ENCODE measurements at regions not wholly inside any gene's neighbourhood (a gene's known extent, or its start where the extent isn't known, plus 50 kb on each side); places are given as distances from the start of the nearest gene placed in this dataset.

DNA sequence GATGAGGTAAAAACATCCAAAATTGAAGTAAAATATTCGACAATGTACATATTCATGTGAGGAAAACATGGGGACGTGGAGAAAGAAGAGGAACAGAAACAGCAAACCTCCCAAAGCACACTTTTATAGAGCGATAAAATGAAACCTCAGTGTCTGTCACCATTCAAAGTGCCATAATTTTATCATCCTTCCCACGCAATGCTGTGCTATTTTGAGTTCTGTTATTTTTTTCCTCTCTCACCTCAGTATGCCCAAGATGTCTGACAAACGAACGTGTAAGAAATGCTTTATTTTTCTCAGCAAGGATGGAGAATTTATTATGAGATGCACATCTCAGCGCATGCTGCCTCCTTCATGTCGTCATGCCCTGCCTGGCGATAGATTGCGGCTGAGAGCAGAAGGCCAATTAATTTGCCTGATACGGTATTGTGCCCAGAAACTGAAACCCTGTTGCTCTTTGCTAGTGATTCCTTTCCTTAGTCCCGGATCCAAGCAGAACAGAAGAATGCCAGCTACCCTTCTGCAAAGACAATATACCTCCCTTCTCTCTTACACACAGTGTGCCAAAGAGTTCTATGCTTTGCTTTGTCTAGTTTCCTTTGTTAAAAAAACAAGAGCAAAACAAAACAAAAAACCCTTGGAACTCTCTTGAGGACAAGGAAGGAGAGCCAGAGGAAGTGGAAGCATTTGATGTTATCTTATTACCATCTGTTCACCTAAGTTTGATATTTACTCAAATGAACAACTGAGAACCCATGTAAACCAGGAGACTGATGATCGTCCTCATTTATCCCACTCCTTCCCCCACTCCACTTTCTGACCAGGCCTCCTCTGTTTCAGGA, 192.4 kb downstream of the SEMA6A start:
- Histone ChIP-seq H3K4me3 (peak overlapping the region; percentile 2), H3K27me3 (ENCODE audit: low read depth) (no peaks in the 10 kb centered on the region), H3K4me1 (peaks cover 17% of the 10 kb centered on the region), H3K9me3 (replicated peaks) (no peaks in the 10 kb centered on the region), H3K27ac (replicated peaks) (peak overlapping the region; percentile 56), H3K36me3 (peaks cover 1% of the 10 kb centered on the region)
- intact Hi-C loops (cut with micrococcal nuclease) = no loop called here
- TF ChIP-seq, protein P1, sequence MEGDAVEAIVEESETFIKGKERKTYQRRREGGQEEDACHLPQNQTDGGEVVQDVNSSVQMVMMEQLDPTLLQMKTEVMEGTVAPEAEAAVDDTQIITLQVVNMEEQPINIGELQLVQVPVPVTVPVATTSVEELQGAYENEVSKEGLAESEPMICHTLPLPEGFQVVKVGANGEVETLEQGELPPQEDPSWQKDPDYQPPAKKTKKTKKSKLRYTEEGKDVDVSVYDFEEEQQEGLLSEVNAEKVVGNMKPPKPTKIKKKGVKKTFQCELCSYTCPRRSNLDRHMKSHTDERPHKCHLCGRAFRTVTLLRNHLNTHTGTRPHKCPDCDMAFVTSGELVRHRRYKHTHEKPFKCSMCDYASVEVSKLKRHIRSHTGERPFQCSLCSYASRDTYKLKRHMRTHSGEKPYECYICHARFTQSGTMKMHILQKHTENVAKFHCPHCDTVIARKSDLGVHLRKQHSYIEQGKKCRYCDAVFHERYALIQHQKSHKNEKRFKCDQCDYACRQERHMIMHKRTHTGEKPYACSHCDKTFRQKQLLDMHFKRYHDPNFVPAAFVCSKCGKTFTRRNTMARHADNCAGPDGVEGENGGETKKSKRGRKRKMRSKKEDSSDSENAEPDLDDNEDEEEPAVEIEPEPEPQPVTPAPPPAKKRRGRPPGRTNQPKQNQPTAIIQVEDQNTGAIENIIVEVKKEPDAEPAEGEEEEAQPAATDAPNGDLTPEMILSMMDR (IDR thresholded peaks at IDR 0.05; ENCODE audit: borderline replicate concordance) = no peak
- no peak for DNase-seq

DNA sequence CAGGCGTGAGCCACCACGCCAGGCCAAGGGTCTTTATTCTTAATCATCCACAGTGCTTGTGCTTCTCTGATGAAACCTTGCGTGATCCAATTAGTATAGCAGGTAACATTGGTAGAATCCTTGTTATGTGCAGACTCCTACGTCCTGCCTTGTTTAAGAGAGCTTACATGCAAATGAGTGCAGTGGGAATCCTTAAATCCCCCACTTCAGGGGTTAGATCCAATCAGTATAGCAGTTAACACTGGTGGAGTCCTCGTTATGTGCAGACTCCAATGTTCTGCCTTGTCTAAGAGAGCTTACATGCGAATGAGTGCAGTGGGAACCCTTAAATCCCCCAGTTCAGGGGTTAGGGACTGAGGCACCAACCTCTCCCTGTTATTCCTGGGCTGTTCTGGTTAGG, 193.4 kb downstream of the SEMA6A start:
- H3K27ac ChIP-seq (replicated peaks) = no peak overlapping the region
- no peaks in the 10 kb centered on the region for H3K9me3 ChIP-seq (replicated peaks)
- peaks cover 3% of the 10 kb centered on the region for H3K36me3 ChIP-seq
- TF ChIP-seq, protein P1 (IDR thresholded peaks at IDR 0.05; ENCODE audit: borderline replicate concordance) = no peak
- H3K4me3 ChIP-seq = no peak overlapping the region
- H3K27me3 ChIP-seq (ENCODE audit: low read depth) = no peaks in the 10 kb centered on the region
- H3K4me1 ChIP-seq = peaks cover 20% of the 10 kb centered on the region
- intact Hi-C loops (cut with micrococcal nuclease) = no loop called here
- no peak for DNase-seq

GRCh38 chr5:116380621-116381020, 194.0 kb downstream of the SEMA6A start:
- intact Hi-C loops (cut with micrococcal nuclease) = no loop called here
- Histone ChIP-seq H3K9me3 (replicated peaks) (no peaks in the 10 kb centered on the region), H3K27ac (replicated peaks) (no peak overlapping the region), H3K4me1 (peaks cover 26% of the 10 kb centered on the region), H3K36me3 (peaks cover 3% of the 10 kb centered on the region), H3K27me3 (ENCODE audit: low read depth) (no peaks in the 10 kb centered on the region), H3K4me3 (no peak overlapping the region)
- no peak for DNase-seq
- TF ChIP-seq, protein P1 (IDR thresholded peaks at IDR 0.05; ENCODE audit: borderline replicate concordance) = no peak

- Histone ChIP-seq H3K9me3 (replicated peaks) (no peaks in the 10 kb centered on the region), H3K27ac (replicated peaks) (no peak overlapping the region), H3K27me3 (ENCODE audit: low read depth) (no peaks in the 10 kb centered on the region), H3K36me3 (peaks cover 3% of the 10 kb centered on the region), H3K4me3 (no peak overlapping the region), H3K4me1 (peaks cover 28% of the 10 kb centered on the region)
- DNase-seq = no peak
- TF ChIP-seq, protein P1 (IDR thresholded peaks at IDR 0.05; ENCODE audit: borderline replicate concordance) = no peak
- intact Hi-C loops (cut with micrococcal nuclease) = no loop called here
Measured at GRCh38 chr5:116379306-116379705, 195.3 kb downstream of the SEMA6A start.

DNA sequence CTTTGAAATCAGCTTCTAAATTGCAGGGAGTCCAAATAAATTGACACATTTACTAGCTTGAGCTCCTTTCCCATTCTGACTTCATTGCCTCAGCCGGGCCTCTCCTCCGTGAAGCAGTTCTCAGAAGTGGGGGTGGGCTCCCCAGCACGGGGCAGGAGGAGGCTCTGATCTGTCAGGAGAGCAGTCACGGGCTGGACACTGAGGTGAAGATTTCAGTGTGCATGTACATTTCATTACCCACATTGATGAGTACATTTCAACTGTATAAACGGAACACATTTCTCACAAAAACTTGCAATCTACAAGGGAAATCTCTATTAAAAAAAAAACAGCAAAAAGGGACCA, 195.9 kb downstream of the SEMA6A start:
- Histone ChIP-seq H3K4me3 (no peak overlapping the region), H3K27ac (replicated peaks) (no peak overlapping the region), H3K9me3 (replicated peaks) (no peaks in the 10 kb centered on the region), H3K36me3 (peaks cover 3% of the 10 kb centered on the region), H3K4me1 (peaks cover 28% of the 10 kb centered on the region), H3K27me3 (ENCODE audit: low read depth) (no peaks in the 10 kb centered on the region)
- TF ChIP-seq, protein P1 (IDR thresholded peaks at IDR 0.05; ENCODE audit: borderline replicate concordance) = no peak
- intact Hi-C loops (cut with micrococcal nuclease) = no loop called here
- no peak for DNase-seq

Measured in left ventricle myocardium inferior (tissue), 1 donor.